Retinal pigment epithelial cell (primary cell): ENCODE measurements at regions not wholly inside any gene's neighbourhood (a gene's known extent, or its start where the extent isn't known, plus 50 kb on each side); places are given as distances from the start of the nearest gene placed in this dataset.
"Not testable (repeated sequence)": the region's sequence is repeated elsewhere in the genome, so short reads cannot be mapped to it uniquely, and the experiment has no call there.

Experiments used
- DNase-seq: peaks from one replicate; pipeline ENCODE4 v3.0.0-alpha.2; 2010; ENCODE audit warnings: low read depth
- H3K4me3 ChIP-seq: 2 replicates; pipeline ENCODE4 v1.5.1; 2011; ENCODE audit warnings: mild to moderate bottlenecking, low read length, control low read depth, moderate library complexity
- TF ChIP-seq, protein P1 (sequence below): conservative IDR thresholded peaks from 2 replicates; pipeline ENCODE4 v1.5.1; 2011; ENCODE audit warnings: low read depth, low read length, control low read depth, inconsistent platforms

DNA sequence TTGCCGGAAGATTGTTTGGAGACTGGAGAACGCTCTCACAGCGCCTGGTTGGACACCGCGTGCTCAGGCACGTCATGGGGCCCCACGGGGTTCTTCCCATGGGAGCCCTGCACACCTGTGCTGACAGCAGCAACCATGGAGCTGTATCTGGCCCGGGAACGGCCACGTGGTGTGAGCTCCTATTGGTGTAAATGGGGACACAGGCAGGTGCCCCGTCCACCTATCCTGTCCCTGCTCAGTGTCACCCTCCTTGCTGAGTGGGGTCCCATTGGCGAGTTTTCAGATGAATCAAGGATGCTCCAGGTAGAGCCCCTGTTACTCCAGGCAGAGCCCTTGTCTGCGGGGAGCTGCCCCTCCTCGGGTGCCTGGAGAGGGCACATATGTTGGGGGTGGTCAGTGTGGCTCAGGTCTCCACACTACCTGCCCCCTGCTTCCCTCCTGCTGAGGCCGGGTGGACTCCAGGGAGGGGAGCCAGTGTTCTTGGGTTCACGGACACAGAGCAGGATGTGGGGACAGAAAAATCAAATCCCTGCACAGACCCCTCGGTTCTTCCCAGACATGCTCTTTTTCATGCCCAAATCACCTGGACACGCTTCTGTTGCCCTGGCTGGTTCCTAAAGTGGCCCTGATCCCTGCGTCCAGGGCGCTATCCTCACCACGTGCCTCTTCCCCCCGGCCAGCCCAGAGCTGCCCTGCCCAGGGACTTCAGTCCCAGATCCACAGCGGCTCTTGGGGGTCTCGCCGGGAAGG lies 250.1 kb downstream of the ADGRD1 start:
- TF ChIP-seq, protein P1, sequence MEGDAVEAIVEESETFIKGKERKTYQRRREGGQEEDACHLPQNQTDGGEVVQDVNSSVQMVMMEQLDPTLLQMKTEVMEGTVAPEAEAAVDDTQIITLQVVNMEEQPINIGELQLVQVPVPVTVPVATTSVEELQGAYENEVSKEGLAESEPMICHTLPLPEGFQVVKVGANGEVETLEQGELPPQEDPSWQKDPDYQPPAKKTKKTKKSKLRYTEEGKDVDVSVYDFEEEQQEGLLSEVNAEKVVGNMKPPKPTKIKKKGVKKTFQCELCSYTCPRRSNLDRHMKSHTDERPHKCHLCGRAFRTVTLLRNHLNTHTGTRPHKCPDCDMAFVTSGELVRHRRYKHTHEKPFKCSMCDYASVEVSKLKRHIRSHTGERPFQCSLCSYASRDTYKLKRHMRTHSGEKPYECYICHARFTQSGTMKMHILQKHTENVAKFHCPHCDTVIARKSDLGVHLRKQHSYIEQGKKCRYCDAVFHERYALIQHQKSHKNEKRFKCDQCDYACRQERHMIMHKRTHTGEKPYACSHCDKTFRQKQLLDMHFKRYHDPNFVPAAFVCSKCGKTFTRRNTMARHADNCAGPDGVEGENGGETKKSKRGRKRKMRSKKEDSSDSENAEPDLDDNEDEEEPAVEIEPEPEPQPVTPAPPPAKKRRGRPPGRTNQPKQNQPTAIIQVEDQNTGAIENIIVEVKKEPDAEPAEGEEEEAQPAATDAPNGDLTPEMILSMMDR = no peak
- H3K4me3 ChIP-seq = no peak overlapping the region
- DNase-seq = no peak

DNA sequence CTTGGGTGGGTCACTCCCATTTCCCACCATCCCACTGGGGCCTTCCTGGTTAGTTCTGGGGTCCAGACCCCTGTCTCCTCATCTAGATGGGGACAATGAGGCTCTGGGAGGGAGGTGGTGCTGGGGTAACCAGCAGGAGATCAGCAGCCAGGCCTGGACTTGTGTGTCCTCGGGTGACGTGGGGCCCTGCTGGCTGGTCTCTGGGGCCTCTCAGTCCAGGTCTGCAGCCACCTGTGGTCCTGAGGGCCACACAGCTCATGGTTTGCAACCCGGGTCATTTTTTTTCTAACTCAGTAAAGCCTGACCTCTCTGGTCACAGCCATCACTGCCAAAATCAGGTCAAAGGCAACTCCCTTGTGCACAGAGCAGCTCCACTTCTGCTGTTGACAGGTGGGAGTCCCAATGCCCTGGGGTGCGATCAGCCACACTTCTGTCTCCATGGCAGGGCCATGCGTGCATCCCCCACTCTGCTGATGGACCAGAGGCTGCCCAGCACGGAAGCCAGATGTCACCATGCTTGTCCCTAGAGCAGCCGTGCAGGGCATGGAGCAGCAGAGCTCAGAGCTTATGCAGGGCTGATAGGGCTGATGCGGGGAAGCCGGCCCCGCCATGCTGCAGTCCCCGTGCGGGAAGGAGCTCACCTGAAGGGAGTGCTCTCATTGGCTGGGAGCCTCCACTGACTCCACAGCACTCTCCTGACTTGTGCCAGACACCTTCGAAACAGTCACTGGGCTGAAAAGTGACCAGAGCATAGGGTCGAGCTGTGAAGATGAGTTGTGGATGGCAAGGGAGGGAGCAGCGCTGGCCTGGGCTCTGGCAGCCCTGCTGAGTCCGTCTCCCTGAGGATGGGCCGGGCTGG lies 250.9 kb downstream of the ADGRD1 start:
- no peak for DNase-seq
- no peak overlapping the region for H3K4me3 ChIP-seq
- TF ChIP-seq, protein P1 = no peak

DNA sequence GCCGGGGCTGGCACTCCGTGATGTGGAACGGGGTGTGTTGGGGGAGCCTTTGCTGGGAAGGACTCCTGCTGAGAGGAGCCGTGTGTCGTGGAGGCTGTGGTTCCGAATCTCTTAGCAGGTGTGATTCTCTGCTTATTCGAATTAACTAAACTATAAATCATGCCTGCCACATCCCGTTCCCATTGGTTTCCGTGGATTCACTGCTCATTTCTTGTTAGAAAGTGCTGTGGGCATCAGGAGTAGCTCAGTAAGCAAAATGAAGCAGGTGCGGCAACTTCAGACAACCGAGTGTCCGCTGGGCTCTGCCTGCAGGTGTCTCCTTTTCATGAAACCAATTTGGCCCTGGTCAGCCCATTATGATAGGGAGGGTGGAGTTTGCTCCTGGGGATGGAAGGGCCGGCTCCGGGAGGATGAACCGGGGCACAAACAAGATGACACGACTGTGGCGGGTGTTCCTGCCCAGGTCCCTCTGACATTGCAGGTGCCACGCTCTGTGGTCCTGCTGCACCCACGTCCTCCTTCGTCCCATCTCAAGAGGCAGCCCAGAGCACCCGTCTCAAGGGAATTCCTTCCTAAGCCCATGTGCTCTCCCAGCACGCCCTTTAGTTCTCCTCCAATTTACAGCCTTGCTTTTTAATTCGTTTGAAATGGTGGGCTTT lies 251.7 kb downstream of the ADGRD1 start:
- not testable (repeated sequence) for H3K4me3 ChIP-seq, DNase-seq

DNA sequence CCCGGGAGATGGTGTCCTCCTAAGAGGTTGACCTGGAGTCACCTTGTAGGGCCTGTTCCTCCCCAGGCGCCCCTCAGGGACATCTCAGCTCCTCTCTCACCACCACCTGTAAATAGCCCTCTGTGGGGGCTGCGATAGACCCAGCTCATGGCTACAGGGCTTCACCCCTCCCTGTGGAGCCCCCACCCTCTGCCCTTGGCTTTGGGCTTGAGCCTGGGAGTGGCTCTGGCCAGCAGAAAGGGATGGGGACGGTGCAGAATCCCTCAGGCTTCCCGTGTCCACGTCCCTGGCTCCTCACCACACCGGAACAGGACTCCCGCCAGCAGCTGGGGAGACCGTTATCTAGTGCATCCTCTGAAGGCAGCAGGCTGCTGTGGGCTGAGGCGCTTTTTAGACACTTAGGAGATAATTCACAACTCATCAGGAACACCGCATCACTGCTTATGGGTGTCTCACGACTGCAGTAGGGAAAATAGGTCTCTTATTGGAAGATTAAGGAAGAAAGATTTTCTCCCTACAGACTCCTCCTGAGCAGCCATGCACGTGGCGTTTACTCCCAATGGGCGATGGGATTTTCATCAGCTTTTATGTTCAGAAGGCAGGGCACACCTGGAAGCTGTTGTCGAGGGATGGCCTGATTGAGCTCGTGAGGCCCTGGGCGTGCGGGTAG lies 253.1 kb downstream of the ADGRD1 start:
- DNase-seq, H3K4me3 ChIP-seq: not testable (repeated sequence)

DNA sequence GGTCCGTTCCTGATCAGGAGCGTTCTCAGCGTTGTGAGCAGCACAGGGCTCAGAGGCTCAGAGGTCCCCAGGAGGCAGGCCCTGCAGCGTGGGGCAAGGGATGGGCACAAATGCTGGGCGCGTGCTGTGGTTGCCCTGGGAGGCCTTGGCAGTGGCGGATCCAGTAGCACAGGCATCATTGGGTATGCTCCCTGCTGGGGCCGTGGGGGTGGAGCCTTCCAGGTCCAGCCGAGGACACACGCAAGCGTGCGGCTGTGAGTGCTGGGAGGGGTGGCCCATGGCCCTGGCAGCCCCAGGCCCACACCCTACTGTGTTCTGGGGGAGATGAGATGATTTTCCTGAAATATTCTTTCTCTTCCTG lies 253.6 kb downstream of the ADGRD1 start:
- not testable (repeated sequence) for DNase-seq, H3K4me3 ChIP-seq

DNA sequence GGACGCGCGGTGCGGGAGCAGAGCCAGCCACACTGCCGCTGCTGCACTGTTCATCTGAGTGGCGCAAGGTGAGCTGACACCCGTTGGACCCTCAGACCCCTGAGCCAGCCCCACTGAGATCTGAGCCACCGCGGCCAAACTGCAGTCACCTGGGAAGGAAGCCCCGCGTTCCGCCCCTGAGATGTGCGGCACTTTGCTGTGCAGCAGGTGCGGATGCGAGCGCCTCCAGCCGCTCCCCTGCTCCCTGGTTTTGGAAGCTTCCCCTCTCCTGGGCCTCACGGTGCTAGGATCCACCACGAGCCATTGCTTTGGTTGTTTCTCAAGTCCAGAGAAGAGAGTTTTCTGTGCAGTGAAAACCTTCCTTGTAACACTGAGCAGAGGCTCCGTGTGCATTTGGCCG lies 254.1 kb downstream of the ADGRD1 start:
- DNase-seq, H3K4me3 ChIP-seq: not testable (repeated sequence)

DNA sequence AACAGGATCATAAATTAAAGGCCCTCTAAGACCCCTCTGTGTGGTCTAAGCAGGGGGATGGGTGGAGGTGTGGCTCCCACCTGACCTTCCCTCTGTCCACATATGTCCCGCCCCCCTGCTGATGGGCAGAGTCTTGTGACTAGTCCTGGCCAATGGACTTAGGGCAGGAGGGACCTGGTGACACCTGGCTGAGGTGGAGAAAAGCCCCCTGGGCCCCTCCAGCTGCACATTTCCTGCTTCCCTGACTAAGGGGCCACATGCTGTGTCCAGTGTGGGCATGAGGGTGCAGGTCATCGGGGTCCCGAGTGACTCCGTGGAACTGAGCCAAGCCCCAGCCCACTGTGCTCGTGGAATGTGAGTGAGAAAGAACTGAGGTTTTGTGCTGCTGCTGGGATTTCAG lies 254.7 kb downstream of the ADGRD1 start:
- no peak overlapping the region for H3K4me3 ChIP-seq
- no peak for DNase-seq
- TF ChIP-seq, protein P1 = no peak

DNA sequence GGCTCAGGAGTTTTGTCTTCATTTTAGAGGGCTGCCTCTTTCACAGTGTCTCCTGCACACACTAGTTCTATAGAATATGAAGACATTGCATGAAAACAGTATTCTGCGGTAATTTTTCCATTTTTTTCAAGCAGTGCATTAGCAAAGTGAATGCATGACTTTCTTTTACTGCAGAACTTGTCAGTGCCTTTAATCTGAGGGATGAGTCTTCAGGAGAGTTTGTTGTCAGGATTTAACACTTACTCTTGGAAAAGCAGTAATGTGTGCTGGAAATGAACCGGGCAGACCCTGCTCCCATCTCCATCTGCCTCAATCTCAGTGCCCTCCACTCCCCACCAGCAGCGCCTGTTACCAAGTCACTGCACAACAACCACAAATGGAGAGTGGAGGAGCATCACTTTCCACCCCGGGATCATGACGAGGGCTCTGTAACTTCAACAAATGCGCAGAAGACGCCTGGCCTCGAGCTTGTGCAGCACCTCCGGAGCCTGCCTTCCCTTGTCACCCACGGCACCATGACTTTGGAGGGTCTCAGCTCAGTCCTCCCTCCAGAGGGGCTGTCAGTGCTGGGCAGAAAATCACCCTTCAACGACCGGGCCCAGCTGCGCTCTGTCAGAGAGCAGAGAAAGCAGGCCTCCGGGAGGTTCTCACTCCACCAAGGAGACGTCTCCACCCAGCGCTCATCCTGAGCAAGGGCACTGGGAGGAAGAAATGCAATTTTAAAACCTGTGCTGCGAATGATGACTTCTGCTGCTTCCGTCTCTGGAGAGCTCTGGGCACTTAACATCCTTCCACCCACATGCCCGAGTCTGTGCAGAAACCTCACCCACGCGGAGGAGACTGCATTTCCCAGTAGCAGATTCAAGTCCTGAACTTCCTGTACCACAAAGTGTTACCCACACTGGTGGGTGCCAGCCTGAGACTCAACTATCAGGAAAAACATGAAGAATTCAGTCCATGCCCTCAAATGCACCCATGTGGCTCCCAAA lies 255.7 kb downstream of the ADGRD1 start:
- no peak overlapping the region for H3K4me3 ChIP-seq
- DNase-seq = no peak
- TF ChIP-seq, protein P1 = no peak
